Activated T-cell treated with anti-CD3 and anti-CD28 coated beads for 1 hour (primary cell): ENCODE measurements at regions not wholly inside any gene's neighbourhood (a gene's known extent, or its start where the extent isn't known, plus 50 kb on each side); places are given as distances from the start of the nearest gene placed in this dataset.
"Not testable (repeated sequence)": the region's sequence is repeated elsewhere in the genome, so short reads cannot be mapped to it uniquely, and the experiment has no call there.

Experiments
- DNase-seq: peaks from one replicate; pipeline ENCODE4 v3.0.0-alpha.2; 2020; ENCODE audit warnings: low read depth

DNA sequence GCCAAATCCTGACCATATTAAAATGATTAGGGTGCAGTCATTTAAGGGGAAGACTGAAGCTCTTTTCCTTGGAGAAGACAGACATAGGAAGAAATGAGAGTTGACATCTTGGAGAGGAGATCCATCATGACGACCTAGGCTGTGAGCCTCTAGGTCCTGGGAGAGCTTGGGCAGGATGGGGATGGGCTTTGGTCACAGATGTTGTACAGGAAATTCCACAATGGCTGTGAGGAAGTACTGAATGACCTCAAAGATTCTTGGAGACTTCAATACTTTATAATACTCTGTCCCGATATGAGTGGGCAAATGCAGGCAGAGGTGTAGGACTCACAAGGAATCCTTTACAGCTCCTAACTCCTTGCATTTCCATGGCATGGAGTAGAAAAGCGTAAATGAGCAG is 204.9 kb upstream of the FRMD6 start:
- no peak for DNase-seq

DNA sequence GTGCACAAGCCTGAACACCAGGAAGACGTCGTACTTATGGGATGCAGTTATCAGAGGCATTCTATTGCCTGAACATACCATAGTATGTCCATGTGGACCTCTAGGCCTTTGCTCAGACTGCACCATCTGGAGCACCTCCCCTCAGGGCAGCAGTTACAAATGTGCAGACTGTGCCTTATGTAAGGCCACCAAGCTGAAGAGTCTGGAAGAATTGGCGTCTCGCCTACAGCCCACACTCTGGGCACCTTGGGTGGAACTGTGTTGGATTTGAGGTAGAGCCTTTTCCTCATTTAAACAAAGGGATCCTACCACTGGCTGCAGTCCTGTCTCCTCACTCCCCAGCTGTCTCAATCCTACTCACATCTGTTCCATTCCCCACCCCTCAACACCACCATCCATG is 204.3 kb upstream of the FRMD6 start:
- no peak for DNase-seq

GRCh38 chr14:51448831-51449670 is 202.7 kb upstream of the FRMD6 start:
- DNase-seq = no peak

- DNase-seq = no peak
These were observed 202.0 kb upstream of the FRMD6 start for GRCh38 chr14:51449681-51450080.

- no peak for DNase-seq
These were observed 200.1 kb upstream of the FRMD6 start for GRCh38 chr14:51451561-51451960.

GRCh38 chr14:51453869-51454268 is 197.8 kb upstream of the FRMD6 start:
- no peak for DNase-seq

- no peak for DNase-seq
These were observed 197.4 kb upstream of the FRMD6 start for GRCh38 chr14:51454351-51454750.

GRCh38 chr14:51455041-51455835 is 196.5 kb upstream of the FRMD6 start:
- no peak for DNase-seq

GRCh38 chr14:51457843-51458562 is 193.7 kb upstream of the FRMD6 start:
- DNase-seq = no peak

DNA sequence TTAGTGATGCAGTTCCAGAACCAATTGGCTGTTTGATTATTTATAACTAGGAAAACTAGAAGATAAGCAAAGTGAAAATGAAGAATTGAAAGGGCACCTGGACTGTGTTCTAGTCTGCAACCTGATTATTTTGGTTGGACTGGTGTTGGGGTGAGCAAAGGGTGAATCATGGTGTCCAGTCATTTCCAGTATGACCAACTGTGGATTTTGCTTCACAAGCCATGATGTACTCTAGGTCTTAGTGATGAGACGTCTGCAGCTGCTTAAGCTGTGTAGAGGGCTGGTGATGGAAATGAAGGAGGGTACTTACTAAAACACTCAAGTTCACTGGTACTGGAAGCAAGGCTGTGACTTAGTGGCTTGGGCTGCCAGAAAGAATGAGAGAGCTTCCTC is 193.2 kb upstream of the FRMD6 start:
- DNase-seq = no peak

DNA sequence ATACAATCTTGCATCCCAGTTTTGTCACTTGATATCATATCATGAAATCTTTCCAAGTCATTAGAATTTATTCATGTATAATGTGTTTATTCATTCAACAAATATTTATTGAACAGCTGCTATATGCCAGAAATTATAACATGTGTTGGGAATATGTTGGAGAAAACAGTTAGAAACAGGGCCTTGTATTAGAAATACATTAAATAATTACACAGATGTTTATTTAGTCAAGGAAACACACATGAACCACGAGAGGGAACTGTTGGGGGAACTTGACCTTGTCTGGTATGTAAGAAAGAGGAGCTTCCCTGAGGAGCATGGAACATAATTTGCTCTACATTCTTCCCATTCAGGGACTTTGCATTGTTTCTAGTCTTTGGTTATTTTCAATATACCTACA is 191.7 kb upstream of the FRMD6 start:
- no peak for DNase-seq

GRCh38 chr14:51462182-51462581 is 189.5 kb upstream of the FRMD6 start:
- DNase-seq = no peak

DNA sequence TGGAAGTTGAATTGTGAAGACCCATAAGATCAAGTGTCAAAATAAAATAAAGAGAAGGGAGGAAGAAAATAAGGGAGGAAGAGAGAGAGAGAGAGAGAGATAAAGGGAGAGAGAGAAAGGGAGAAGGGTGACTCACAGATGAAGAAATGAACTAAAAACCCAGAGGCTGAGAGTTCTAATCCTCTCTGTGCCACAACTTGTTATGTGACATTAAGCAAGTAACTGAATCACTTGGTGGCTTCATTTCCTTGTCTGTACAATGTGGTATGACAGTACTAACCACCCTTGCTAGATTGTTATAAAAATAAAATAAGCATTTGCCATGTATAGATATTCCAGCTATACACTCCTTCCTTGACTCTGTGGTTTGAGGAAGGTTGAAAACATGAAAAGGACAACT is 189.0 kb upstream of the FRMD6 start:
- no peak for DNase-seq

GRCh38 chr14:51463461-51463860 is 188.2 kb upstream of the FRMD6 start:
- DNase-seq = no peak

- DNase-seq = no peak
These were observed 187.3 kb upstream of the FRMD6 start for GRCh38 chr14:51464411-51464810.

DNA sequence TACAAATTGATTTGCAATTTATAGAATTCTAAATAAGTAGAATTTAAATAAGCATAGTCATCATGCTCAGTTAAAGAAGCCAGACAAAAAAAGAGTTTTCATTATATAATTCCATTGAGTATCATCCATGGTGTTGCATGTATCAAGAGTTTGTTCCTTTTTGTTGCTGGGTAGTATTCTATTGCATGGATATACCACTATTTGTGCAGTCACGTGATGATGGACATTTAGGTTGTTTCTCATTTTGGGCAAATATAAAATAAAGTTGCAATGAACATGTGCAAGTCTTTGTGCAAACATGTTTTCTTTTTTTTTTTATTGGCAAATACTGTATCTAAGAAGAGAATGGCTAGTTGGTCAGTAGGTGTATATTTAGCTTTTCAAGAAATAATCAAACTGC is 186.2 kb upstream of the FRMD6 start:
- no peak for DNase-seq

- DNase-seq = not testable (repeated sequence)
These were observed 184.3 kb upstream of the FRMD6 start for GRCh38 chr14:51467392-51467791.

DNA sequence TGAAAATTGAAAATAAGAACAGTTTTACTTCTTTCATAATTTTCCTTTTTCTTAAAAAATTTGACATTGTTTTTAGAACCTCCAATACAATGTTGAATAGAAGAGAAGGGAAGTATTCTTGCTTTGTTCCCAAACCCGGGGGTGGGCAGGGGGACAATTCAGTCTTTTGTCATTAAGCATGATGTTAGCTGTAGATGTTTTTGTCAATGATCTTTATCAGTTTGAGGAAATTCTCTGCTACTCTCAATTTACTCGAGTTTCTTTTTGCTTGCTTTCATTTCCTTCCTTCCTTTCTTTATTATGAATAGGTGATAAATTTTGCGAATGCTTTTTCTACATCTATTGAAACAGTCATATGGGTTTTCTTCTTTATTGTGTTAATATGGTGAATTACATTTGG is 183.2 kb upstream of the FRMD6 start:
- no peak for DNase-seq

- no peak for DNase-seq
These were observed 178.8 kb upstream of the FRMD6 start for GRCh38 chr14:51472881-51473280.

DNA sequence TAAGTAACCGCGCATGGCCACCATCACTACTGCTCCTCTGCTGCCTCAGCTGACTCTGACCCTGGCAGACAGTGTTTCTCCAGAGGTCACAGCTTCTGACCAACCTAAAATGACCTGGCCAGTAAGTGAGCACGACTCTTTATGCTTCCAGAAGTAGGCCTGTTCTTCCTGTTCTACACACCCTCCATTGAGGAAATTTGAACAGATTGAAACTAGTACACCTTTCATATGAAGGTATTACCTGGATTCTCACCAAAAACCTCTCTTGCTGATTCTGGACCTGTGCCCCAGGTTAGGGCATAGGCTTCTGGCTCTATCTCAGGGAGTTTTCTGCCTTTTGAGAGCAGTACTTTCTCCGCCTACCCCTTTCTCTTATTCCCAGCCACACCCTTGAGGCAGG is 178.4 kb upstream of the FRMD6 start:
- no peak for DNase-seq

GRCh38 chr14:51473808-51474565 is 177.7 kb upstream of the FRMD6 start:
- DNase-seq = no peak

GRCh38 chr14:51474854-51475253 is 176.9 kb upstream of the FRMD6 start:
- no peak for DNase-seq
